Activated naive CD4-positive, alpha-beta T cell treated with anti-CD3 and anti-CD28 coated beads, Interleukin-2, amount 10 ng/mL, durations not matched to agents 7 days and 5 days (primary cell): ENCODE measurements at regions not wholly inside any gene's neighbourhood (a gene's known extent, or its start where the extent isn't known, plus 50 kb on each side); places are given as distances from the start of the nearest gene placed in this dataset.
"Not testable (repeated sequence)": the region's sequence is repeated elsewhere in the genome, so short reads cannot be mapped to it uniquely, and the experiment has no call there.

Experiments
- CTCF ChIA-PET: fragments of 350-600 bp; sonication (Branson Sonifier 250); formaldehyde crosslinking; loops from one replicate; lab custom pipeline; 2021; ENCODE audit warnings: antibody characterized with exemption; lab: Charles Lee
- DNase-seq: peaks from one replicate; pipeline ENCODE4 v3.0.0-alpha.2; 2020
- H3K27ac Mint-ChIP-seq: one replicate; pipeline ENCODE4 v1.8.0; 2021; ENCODE audit warnings: mild to moderate bottlenecking, moderate library complexity, mixed read lengths
- H3K27me3 Mint-ChIP-seq: one replicate; pipeline ENCODE4 v1.8.0; 2021; ENCODE audit warnings: mild to moderate bottlenecking, mixed read lengths
- H3K36me3 Mint-ChIP-seq: one replicate; pipeline ENCODE4 v1.8.0; 2021; ENCODE audit warnings: mixed read lengths
- H3K4me1 Mint-ChIP-seq: one replicate; pipeline ENCODE4 v1.8.0; 2021; ENCODE audit warnings: mixed read lengths
- H3K4me3 Mint-ChIP-seq: one replicate; pipeline ENCODE4 v1.8.0; 2021; ENCODE audit warnings: mild to moderate bottlenecking, moderate library complexity, mixed read lengths
- H3K9me3 Mint-ChIP-seq: one replicate; pipeline ENCODE4 v1.8.0; 2021; ENCODE audit warnings: mixed read lengths

DNA sequence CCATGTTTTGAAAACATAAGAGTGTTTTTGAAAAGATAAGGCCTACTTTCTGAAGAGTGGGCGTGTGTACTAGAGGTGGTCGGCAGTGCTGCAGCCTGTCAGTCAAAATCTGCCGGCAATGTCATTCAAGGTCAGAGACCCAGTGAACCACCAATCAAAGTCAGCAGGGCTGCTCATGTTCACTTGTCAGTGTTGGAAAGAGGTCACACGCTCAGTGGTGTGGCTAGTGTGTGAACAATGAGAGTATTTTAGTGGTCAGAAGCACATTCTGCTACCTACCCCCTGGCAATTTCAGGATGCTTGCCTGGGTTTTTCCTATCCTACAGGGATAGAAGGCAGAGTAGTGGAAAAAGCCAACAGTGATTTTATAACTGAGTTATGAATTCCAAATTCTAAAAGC, 278.5 kb upstream of the ONECUT1 start:
- H3K4me3 Mint-ChIP-seq, result no peak overlapping the region
- DNase-seq, result no peak
- H3K4me1 Mint-ChIP-seq, result no peaks in the 10 kb centered on the region
- H3K27ac Mint-ChIP-seq, result no peak overlapping the region
- no peaks in the 10 kb centered on the region for H3K27me3 Mint-ChIP-seq
- H3K36me3 Mint-ChIP-seq, result no peaks in the 10 kb centered on the region
- no peaks in the 10 kb centered on the region for H3K9me3 Mint-ChIP-seq
- CTCF ChIA-PET, result no interaction called here

DNA sequence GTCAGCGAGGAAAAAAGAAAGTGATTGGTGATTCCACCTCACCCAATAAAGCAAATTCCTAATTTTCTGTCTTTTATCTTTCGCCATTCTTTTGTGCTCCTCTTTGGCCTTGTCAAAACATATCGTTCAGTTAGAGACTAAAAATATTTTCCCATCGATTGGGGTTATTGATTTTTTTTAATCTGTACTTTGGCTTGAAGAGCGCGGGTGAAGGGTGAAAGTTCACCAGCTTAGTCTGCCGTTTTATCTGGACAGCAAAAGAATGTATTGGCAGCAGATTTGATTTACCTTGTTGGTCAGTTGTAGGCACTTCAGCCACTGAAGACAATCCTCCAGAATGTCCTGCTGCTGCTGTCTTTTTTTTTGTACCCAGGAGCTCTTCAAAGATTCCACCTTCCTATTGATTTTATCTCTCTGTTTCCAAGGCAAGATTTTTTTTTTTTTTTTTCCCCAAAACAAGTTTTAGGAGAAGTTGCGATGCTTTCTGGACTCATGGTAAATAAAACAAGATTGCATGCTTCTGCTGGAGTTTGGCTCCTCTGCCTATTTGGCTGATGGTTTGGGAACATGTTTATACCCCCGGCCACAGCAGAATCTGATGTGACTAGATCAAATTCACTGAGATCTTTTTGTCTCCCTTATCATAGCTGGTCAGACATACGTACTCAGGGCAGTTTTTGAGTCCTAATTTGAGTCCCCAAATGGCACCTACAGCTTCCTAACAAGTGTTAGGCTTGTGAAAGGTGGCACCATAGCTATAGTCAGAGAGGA, 269.3 kb upstream of the ONECUT1 start:
- Mint-ChIP-seq H3K27me3 (no peaks in the 10 kb centered on the region), H3K4me1 (no peaks in the 10 kb centered on the region), H3K36me3 (no peaks in the 10 kb centered on the region), H3K4me3 (no peak overlapping the region), H3K27ac (no peak overlapping the region), H3K9me3 (peaks cover 2% of the 10 kb centered on the region)
- CTCF ChIA-PET, result interaction anchor here (1.3 kb wide), 1 partner anchor 9 kb away, joined by 3 read pairs; no protein-coding TSS in a partner anchor
- no peak for DNase-seq

GRCh38 chr15:53046153-53046790, 256.1 kb upstream of the ONECUT1 start:
- H3K27me3 Mint-ChIP-seq, result no peaks in the 10 kb centered on the region
- no peaks in the 10 kb centered on the region for H3K4me1 Mint-ChIP-seq
- CTCF ChIA-PET, result no interaction called here
- H3K36me3 Mint-ChIP-seq, result no peaks in the 10 kb centered on the region
- no peak for DNase-seq
- no peak overlapping the region for H3K27ac Mint-ChIP-seq
- H3K4me3 Mint-ChIP-seq, result no peak overlapping the region
- H3K9me3 Mint-ChIP-seq, result peaks cover 2% of the 10 kb centered on the region

DNA sequence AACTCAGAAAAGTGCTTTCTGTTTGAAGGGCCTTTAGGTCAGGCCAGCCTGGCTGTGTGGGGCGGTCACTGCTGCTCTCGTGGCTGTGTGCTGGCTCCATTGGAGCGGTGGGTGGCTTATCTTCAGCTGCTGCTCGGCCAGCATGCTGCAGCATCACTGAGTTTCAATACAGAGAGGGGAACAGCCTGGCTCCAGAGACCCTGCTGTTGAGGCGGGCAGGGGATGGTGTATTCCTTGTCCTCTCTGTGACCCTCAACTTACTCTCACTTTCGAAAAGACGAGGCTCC, 248.5 kb upstream of the ONECUT1 start:
- Mint-ChIP-seq H3K36me3 (no peaks in the 10 kb centered on the region), H3K4me3 (no peak overlapping the region), H3K27ac (no peak overlapping the region), H3K9me3 (no peaks in the 10 kb centered on the region), H3K27me3 (no peaks in the 10 kb centered on the region), H3K4me1 (no peaks in the 10 kb centered on the region)
- CTCF ChIA-PET, result no interaction called here
- DNase-seq, result no peak

- DNase-seq, result no peak
- CTCF ChIA-PET, result no interaction called here
- Mint-ChIP-seq H3K9me3 (no peaks in the 10 kb centered on the region), H3K36me3 (no peaks in the 10 kb centered on the region), H3K4me3 (no peak overlapping the region), H3K27ac (no peak overlapping the region), H3K4me1 (no peaks in the 10 kb centered on the region), H3K27me3 (no peaks in the 10 kb centered on the region)
Measured at GRCh38 chr15:53037904-53038654, 247.9 kb upstream of the ONECUT1 start.

- H3K36me3 Mint-ChIP-seq, result no peaks in the 10 kb centered on the region
- H3K27me3 Mint-ChIP-seq, result no peaks in the 10 kb centered on the region
- CTCF ChIA-PET, result no interaction called here
- H3K4me1 Mint-ChIP-seq, result no peaks in the 10 kb centered on the region
- DNase-seq, result no peak
- no peaks in the 10 kb centered on the region for H3K9me3 Mint-ChIP-seq
- no peak overlapping the region for H3K4me3 Mint-ChIP-seq
- no peak overlapping the region for H3K27ac Mint-ChIP-seq
Measured at GRCh38 chr15:53036641-53037040, 246.5 kb upstream of the ONECUT1 start.

DNA sequence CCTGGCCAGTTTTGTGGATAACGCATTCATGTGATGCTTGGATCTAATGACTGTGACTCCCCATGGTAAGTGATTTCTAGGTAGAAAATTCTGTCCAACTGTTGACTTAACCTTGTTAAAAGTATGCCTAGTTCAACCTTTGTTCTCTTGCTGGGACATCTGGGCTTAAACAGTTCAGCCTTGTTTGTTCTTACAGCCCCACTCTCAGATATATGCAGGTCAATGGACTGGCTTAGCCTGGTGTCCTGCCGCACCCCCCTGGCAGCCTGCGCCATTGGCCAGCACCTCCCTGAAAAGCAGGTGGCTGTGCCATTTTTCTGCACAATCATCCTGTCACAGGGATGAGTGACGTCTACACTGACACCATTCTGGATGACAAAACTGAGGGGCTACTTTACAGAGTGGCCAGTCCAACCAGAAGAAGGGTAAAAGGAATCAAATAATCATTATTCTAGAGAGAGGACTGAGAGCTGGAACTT, 244.7 kb upstream of the ONECUT1 start:
- DNase-seq, result no peak
- no peak overlapping the region for H3K4me3 Mint-ChIP-seq
- no peaks in the 10 kb centered on the region for H3K27me3 Mint-ChIP-seq
- H3K36me3 Mint-ChIP-seq, result no peaks in the 10 kb centered on the region
- CTCF ChIA-PET, result no interaction called here
- H3K4me1 Mint-ChIP-seq, result no peaks in the 10 kb centered on the region
- no peak overlapping the region for H3K27ac Mint-ChIP-seq
- no peaks in the 10 kb centered on the region for H3K9me3 Mint-ChIP-seq

- Mint-ChIP-seq H3K4me1 (no peaks in the 10 kb centered on the region), H3K27ac (no peak overlapping the region), H3K27me3 (no peaks in the 10 kb centered on the region), H3K36me3 (no peaks in the 10 kb centered on the region), H3K4me3 (no peak overlapping the region), H3K9me3 (no peaks in the 10 kb centered on the region)
- no peak for DNase-seq
- CTCF ChIA-PET, result no interaction called here
Measured at GRCh38 chr15:53033709-53034108, 243.6 kb upstream of the ONECUT1 start.

DNA sequence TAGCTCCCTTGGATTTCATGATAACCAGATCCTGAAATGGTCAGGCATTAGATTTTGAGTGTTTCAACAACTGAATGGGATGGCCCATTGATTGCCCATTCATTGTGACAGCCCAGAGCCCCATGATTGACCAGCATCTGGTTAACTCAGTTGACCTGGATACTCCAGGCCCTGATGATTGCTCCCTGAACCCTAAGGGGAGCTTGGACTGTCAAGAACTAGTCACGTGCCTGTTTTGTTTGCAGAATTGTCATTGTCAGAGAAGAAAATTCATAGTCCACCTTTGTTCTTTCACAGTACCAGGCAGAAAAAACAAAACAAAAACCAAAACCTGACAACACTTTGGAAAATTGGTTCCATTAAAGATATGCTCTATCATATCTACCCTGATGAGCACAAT, 241.3 kb upstream of the ONECUT1 start:
- no peak for DNase-seq
- Mint-ChIP-seq H3K4me1 (no peaks in the 10 kb centered on the region), H3K9me3 (no peaks in the 10 kb centered on the region), H3K4me3 (no peak overlapping the region), H3K27ac (no peak overlapping the region), H3K36me3 (no peaks in the 10 kb centered on the region), H3K27me3 (no peaks in the 10 kb centered on the region)
- CTCF ChIA-PET, result no interaction called here

DNA sequence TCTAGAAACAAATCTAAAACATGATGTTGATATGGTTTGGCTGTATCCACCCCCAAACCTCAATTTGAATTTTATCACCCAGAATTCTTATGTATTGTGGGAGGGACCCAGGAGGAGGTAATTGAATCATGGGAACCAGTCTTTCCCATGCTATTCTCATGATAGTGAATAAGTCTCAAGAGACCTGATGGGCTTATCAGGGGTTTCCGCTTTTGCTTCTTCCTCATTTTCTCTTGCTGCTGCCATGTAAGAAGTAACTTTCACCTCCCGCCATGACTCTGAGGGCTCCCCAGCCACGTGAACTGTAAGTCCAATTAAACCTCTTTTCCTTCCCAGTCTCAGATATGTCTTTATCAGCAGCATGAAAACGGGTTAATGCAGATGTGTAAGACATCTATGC, 232.7 kb upstream of the ONECUT1 start:
- CTCF ChIA-PET, result no interaction called here
- Mint-ChIP-seq H3K4me1 (no peaks in the 10 kb centered on the region), H3K27me3 (no peaks in the 10 kb centered on the region), H3K27ac (no peak overlapping the region), H3K9me3 (peaks cover 2% of the 10 kb centered on the region), H3K36me3 (no peaks in the 10 kb centered on the region), H3K4me3 (no peak overlapping the region)
- no peak for DNase-seq

GRCh38 chr15:53013329-53013728, 223.2 kb upstream of the ONECUT1 start:
- Mint-ChIP-seq H3K27ac (no peak overlapping the region), H3K4me3 (no peak overlapping the region), H3K27me3 (no peaks in the 10 kb centered on the region), H3K36me3 (no peaks in the 10 kb centered on the region), H3K9me3 (no peaks in the 10 kb centered on the region), H3K4me1 (no peaks in the 10 kb centered on the region)
- DNase-seq, result no peak
- CTCF ChIA-PET, result no interaction called here

DNA sequence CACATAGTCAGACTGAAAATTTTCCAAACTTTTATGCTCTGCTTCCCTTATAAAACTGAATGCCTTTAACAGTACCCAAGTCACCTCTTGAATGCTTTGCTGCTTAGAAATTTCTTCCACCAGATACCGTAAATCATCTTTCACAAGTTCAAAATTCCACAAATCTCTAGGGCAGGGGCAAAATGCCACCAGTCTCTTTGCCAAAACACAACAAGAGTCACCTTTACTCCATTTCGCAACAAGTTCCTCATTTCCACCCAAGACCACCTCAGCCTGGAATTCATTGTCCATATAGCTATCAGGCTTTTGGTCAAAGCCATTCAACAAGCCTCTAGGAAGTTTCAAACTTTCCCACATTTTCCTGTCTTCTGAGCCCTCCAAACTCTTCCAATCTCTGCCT, 221.6 kb upstream of the ONECUT1 start:
- CTCF ChIA-PET, H3K27ac Mint-ChIP-seq, H3K9me3 Mint-ChIP-seq, H3K27me3 Mint-ChIP-seq, H3K4me3 Mint-ChIP-seq, H3K36me3 Mint-ChIP-seq, DNase-seq, H3K4me1 Mint-ChIP-seq: not testable (repeated sequence)

GRCh38 chr15:53009093-53009492, 219.0 kb upstream of the ONECUT1 start:
- CTCF ChIA-PET, result no interaction called here
- DNase-seq, result no peak
- Mint-ChIP-seq H3K27ac (no peak overlapping the region), H3K9me3 (no peaks in the 10 kb centered on the region), H3K36me3 (no peaks in the 10 kb centered on the region), H3K4me3 (no peak overlapping the region), H3K27me3 (no peaks in the 10 kb centered on the region), H3K4me1 (no peaks in the 10 kb centered on the region)

DNA sequence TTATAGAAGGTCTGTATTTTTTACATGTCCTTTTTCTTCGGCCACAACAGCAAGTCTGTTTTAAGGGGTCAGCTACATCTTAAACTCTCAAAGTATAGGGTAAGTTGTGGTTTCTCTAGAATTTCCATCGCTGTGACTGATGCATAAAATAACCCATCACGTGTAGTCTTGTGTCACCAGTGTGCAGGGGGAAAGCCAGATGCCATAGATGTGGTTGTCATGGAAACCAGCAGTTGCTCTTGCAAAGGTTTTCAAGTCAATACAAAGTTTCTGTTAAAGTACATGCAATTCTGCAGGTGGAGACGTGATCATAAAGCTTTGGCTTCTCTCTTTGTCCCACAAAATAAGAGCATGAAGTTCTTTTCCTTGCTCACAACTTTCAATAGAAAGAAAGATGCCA, 210.3 kb upstream of the ONECUT1 start:
- no peaks in the 10 kb centered on the region for H3K9me3 Mint-ChIP-seq
- no peaks in the 10 kb centered on the region for H3K27me3 Mint-ChIP-seq
- H3K36me3 Mint-ChIP-seq, result no peaks in the 10 kb centered on the region
- H3K4me3 Mint-ChIP-seq, result no peak overlapping the region
- CTCF ChIA-PET, result no interaction called here
- no peaks in the 10 kb centered on the region for H3K4me1 Mint-ChIP-seq
- H3K27ac Mint-ChIP-seq, result no peak overlapping the region
- no peak for DNase-seq

DNA sequence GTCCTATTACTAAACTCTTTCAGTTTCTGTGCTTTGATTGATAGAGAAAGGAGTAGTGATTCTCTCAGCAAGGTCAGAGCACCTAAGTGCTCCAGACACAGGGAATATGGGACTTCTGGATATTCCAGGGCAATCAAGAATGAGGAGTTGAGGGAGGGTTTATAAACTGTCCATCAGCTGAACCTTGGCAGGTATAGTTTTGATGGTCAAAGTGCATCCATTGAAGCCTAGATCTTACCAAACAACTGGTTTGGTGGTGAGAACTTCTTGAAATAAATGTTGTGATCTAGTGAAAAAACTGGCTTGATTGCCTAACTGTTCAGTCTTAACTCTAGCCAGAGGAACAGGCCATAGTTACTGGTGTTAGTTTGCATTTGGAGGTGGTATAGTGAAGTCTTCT, 207.0 kb upstream of the ONECUT1 start:
- H3K36me3 Mint-ChIP-seq, result no peaks in the 10 kb centered on the region
- CTCF ChIA-PET, result no interaction called here
- H3K9me3 Mint-ChIP-seq, result peaks cover 10% of the 10 kb centered on the region
- H3K27me3 Mint-ChIP-seq, result no peaks in the 10 kb centered on the region
- no peak overlapping the region for H3K27ac Mint-ChIP-seq
- no peak overlapping the region for H3K4me3 Mint-ChIP-seq
- no peaks in the 10 kb centered on the region for H3K4me1 Mint-ChIP-seq
- DNase-seq, result no peak
